Endothelial cell of hepatic sinusoid (primary cell): ENCODE measurements at regions not wholly inside any gene's neighbourhood (a gene's known extent, or its start where the extent isn't known, plus 50 kb on each side); places are given as distances from the start of the nearest gene placed in this dataset.

Source experiments
- in situ Hi-C: cut with HindIII; loops from 2 replicates; pipeline ENCODE4 v1.10.0; 2017; ENCODE audit warnings: low sequenced_read_pairs

- in situ Hi-C loops: no loop called here
These were observed 53.8 kb upstream of the FBN2 start for GRCh38 chr5:128591598-128592455.

- in situ Hi-C loops: no loop called here
These were observed 58.0 kb upstream of the FBN2 start for GRCh38 chr5:128596071-128596470.

- in situ Hi-C loops: no loop called here
These were observed 59.1 kb upstream of the FBN2 start for GRCh38 chr5:128597156-128597555.

- in situ Hi-C loops: no loop called here
These were observed 75.1 kb upstream of the FBN2 start for GRCh38 chr5:128613128-128613527.

GRCh38 chr5:128613766-128614165 is 75.7 kb upstream of the FBN2 start:
- in situ Hi-C loops: no loop called here

- in situ Hi-C loops: no loop called here
These were observed 77.5 kb upstream of the FBN2 start for GRCh38 chr5:128615578-128615977.

- in situ Hi-C loops: no loop called here
These were observed 88.6 kb upstream of the FBN2 start for GRCh38 chr5:128626536-128627090.

GRCh38 chr5:128627939-128628338 is 89.9 kb upstream of the FBN2 start:
- in situ Hi-C loops: no loop called here

- in situ Hi-C loops: no loop called here
These were observed 91.1 kb upstream of the FBN2 start for GRCh38 chr5:128629157-128629556.

GRCh38 chr5:128630121-128630520 is 92.1 kb upstream of the FBN2 start:
- in situ Hi-C loops: no loop called here

- in situ Hi-C loops: no loop called here
These were observed 93.7 kb upstream of the FBN2 start for GRCh38 chr5:128631771-128632170.

GRCh38 chr5:128632264-128632663 is 94.2 kb upstream of the FBN2 start:
- in situ Hi-C loops: no loop called here

- in situ Hi-C loops: no loop called here
These were observed 95.9 kb upstream of the FBN2 start for GRCh38 chr5:128633901-128634300.

GRCh38 chr5:128635379-128635778 is 97.3 kb upstream of the FBN2 start:
- in situ Hi-C loops: no loop called here

- in situ Hi-C loops: no loop called here
These were observed 98.3 kb upstream of the FBN2 start for GRCh38 chr5:128636361-128636760.

GRCh38 chr5:128637031-128637430 is 99.0 kb upstream of the FBN2 start:
- in situ Hi-C loops: no loop called here

- in situ Hi-C loops: no loop called here
These were observed 103.8 kb upstream of the FBN2 start for GRCh38 chr5:128641861-128642260.

- in situ Hi-C loops: no loop called here
These were observed 106.8 kb upstream of the FBN2 start for GRCh38 chr5:128644863-128645262.

GRCh38 chr5:128645581-128645980 is 107.5 kb upstream of the FBN2 start:
- in situ Hi-C loops: no loop called here

GRCh38 chr5:128646176-128646575 is 108.1 kb upstream of the FBN2 start:
- in situ Hi-C loops: no loop called here

GRCh38 chr5:128649192-128649591 is 111.1 kb upstream of the FBN2 start:
- in situ Hi-C loops: no loop called here

GRCh38 chr5:128662997-128663396 is 125.0 kb upstream of the FBN2 start:
- in situ Hi-C loops: no loop called here
